ENCODE measurements at regions not wholly inside any gene's neighbourhood (a gene's known extent, or its start where the extent isn't known, plus 50 kb on each side); places are given as distances from the start of the nearest gene placed in this dataset.

DNA sequence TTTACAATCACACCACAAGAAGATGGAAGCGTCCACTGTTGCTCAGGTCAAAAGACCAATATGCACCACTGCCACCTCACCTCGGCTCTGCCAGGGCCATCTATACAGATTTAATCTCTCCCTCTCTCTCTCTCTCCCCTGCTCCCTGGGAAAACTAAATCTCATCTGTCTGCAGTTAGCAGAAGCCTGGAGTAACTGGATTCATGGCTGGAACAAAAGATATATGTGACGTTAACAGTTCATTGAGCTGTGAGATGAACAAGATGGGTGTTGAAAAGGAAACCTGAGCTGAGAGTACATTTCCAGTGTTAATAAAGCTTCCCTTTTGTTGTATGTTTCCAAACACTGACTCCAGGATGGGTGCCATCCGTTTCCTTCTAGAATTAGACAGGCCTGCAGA, 369.7 kb downstream of the CDK5RAP2 start:
- H3K36me3 Mint-ChIP-seq: no peaks in the 10 kb centered on the region
- ATAC-seq: no peak
- peaks cover 12% of the 10 kb centered on the region for H3K27me3 Mint-ChIP-seq
- H3K27ac Mint-ChIP-seq: no peak overlapping the region
- no peaks in the 10 kb centered on the region for H3K4me1 Mint-ChIP-seq
- no peak overlapping the region for H3K4me3 Mint-ChIP-seq
- H3K9me3 Mint-ChIP-seq: no peaks in the 10 kb centered on the region

GRCh38 chr9:120202856-120203654, 376.9 kb downstream of the CDK5RAP2 start:
- Mint-ChIP-seq H3K27me3 (no peaks in the 10 kb centered on the region), H3K9me3 (peaks cover 3% of the 10 kb centered on the region), H3K4me3 (no peak overlapping the region), H3K4me1 (no peaks in the 10 kb centered on the region), H3K27ac (no peak overlapping the region), H3K36me3 (no peaks in the 10 kb centered on the region)
- no peak for ATAC-seq

GRCh38 chr9:120198027-120198426, 381.9 kb downstream of the CDK5RAP2 start:
- H3K4me3 Mint-ChIP-seq: no peak overlapping the region
- no peak for ATAC-seq
- H3K36me3 Mint-ChIP-seq: no peaks in the 10 kb centered on the region
- H3K27me3 Mint-ChIP-seq: no peaks in the 10 kb centered on the region
- peaks cover 3% of the 10 kb centered on the region for H3K9me3 Mint-ChIP-seq
- no peak overlapping the region for H3K27ac Mint-ChIP-seq
- H3K4me1 Mint-ChIP-seq: no peaks in the 10 kb centered on the region

GRCh38 chr9:120197605-120198004, 382.4 kb downstream of the CDK5RAP2 start:
- H3K36me3 Mint-ChIP-seq: no peaks in the 10 kb centered on the region
- no peak overlapping the region for H3K27ac Mint-ChIP-seq
- H3K9me3 Mint-ChIP-seq: peaks cover 3% of the 10 kb centered on the region
- H3K4me1 Mint-ChIP-seq: no peaks in the 10 kb centered on the region
- no peak overlapping the region for H3K4me3 Mint-ChIP-seq
- H3K27me3 Mint-ChIP-seq: no peaks in the 10 kb centered on the region
- no peak for ATAC-seq

DNA sequence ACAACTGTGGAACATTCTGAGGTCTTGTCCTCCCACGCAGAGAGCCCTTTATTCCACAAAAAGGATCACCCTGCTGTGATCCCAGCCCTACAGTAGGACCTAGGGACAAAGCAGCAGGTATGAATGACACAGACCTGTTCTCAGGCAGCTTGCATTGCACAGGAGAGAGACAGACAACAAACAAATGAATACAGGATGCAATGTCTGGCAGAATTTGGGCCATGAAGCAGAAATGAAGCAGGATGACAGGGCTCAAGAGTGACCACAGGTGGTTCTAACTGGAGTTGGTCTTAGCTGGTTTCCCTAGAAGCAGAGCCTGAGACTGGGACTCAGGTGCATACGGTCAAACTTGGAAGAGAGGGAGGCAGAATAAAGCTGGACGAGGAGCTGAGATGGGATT, 388.8 kb downstream of the CDK5RAP2 start:
- H3K9me3 Mint-ChIP-seq: no peaks in the 10 kb centered on the region
- no peaks in the 10 kb centered on the region for H3K4me1 Mint-ChIP-seq
- H3K36me3 Mint-ChIP-seq: no peaks in the 10 kb centered on the region
- ATAC-seq: no peak
- H3K27me3 Mint-ChIP-seq: no peaks in the 10 kb centered on the region
- H3K27ac Mint-ChIP-seq: no peak overlapping the region
- H3K4me3 Mint-ChIP-seq: no peak overlapping the region

DNA sequence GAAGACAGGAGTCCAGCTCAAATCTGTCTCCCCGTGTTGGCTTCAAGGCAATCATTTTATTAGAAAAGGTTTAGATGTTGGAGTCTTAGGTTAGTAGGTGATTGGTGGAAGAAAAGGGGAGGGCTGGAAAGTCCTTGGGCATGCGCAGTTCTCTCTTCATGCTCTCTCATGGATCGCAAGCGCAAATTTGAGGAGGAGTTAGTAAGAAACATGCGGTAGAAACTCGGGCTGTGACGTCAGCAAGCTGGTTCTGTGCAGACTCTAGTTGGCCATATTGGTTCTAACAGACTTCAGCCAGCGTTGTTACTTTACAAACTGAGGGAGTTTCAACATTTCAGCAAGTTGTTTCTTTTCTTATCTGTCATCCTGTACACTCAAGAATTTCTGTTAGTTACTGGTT, 392.2 kb downstream of the CDK5RAP2 start:
- Mint-ChIP-seq H3K4me3 (no peak overlapping the region), H3K9me3 (peaks cover 4% of the 10 kb centered on the region), H3K36me3 (no peaks in the 10 kb centered on the region), H3K27ac (no peak overlapping the region), H3K4me1 (no peaks in the 10 kb centered on the region), H3K27me3 (peaks cover 15% of the 10 kb centered on the region)
- ATAC-seq: no peak

DNA sequence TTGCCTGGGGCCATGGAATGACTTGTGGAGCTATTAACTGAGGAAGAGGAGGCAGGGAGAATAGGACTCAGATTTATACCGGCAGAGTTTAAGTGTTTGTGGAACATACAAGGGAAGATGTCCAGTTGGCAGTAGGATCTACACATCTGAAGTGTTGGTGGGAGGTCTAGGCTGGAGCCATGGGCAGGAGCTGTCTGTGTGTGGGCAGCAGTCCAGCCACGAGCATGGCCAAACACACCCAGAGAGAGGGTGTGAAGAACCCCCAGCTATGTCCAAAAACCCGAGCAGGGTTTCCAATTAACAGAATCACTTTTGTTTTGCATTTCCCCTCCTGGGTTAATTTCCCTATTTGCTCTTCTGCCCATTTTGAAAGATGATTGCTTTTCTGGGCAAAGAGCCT, 393.7 kb downstream of the CDK5RAP2 start:
- peaks cover 4% of the 10 kb centered on the region for H3K9me3 Mint-ChIP-seq
- H3K27ac Mint-ChIP-seq: no peak overlapping the region
- H3K36me3 Mint-ChIP-seq: no peaks in the 10 kb centered on the region
- no peak overlapping the region for H3K4me3 Mint-ChIP-seq
- no peak for ATAC-seq
- H3K27me3 Mint-ChIP-seq: peaks cover 15% of the 10 kb centered on the region
- H3K4me1 Mint-ChIP-seq: no peaks in the 10 kb centered on the region

DNA sequence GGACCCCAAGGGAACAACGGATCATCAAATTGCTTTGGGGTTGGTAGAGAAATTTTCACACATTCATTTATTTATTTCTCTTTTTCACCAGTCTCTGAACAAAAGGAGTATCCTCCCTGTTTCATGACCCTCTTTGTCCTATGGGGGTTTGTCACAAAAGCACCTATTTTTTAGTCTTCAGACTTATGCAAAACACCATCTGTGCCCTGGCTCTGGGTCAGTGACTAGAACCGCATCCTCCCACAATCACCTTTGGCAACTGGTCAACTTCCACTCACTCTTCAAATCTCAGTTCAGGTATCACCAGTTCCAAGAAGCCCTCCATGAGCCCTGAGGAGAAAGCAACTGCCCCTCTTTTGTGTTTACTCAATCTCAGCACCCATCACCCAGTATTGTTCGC, 395.7 kb downstream of the CDK5RAP2 start:
- Mint-ChIP-seq H3K9me3 (peaks cover 4% of the 10 kb centered on the region), H3K27me3 (peaks cover 23% of the 10 kb centered on the region), H3K4me3 (no peak overlapping the region), H3K4me1 (no peaks in the 10 kb centered on the region), H3K36me3 (no peaks in the 10 kb centered on the region), H3K27ac (no peak overlapping the region)
- no peak for ATAC-seq

GRCh38 chr9:120183615-120184014, 396.4 kb downstream of the CDK5RAP2 start:
- peaks cover 4% of the 10 kb centered on the region for H3K9me3 Mint-ChIP-seq
- no peaks in the 10 kb centered on the region for H3K4me1 Mint-ChIP-seq

DNA sequence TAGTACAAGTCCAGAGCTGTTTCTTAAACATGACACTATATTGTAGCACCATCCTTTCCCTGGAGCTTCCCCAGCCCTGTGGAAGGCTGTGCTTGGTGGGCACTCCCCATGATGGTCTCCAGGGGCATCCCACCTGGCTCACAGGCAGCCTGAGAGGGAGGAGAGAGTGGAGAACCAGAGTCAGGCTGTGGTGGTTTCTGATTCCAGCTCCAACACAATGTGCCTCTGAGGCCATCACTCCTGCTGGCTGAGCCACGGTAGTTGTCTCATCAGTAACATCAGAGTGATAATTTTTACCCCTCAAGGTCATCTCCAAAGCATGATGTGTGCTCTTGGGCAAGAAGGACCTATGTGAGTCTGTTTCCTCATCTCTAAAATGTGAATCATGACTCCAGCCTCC, 398.0 kb downstream of the CDK5RAP2 start:
- Mint-ChIP-seq H3K9me3 (peaks cover 8% of the 10 kb centered on the region), H3K27me3 (peaks cover 23% of the 10 kb centered on the region), H3K4me1 (no peaks in the 10 kb centered on the region), H3K36me3 (no peaks in the 10 kb centered on the region), H3K27ac (no peak overlapping the region), H3K4me3 (no peak overlapping the region)
- no peak for ATAC-seq

More at GRCh38 chr9:120183615-120184014, 396.4 kb downstream of the CDK5RAP2 start:
- H3K36me3 Mint-ChIP-seq: no peaks in the 10 kb centered on the region
- no peak overlapping the region for H3K27ac Mint-ChIP-seq
- H3K4me3 Mint-ChIP-seq: no peak overlapping the region
- no peak for ATAC-seq
- peaks cover 23% of the 10 kb centered on the region for H3K27me3 Mint-ChIP-seq

DNA sequence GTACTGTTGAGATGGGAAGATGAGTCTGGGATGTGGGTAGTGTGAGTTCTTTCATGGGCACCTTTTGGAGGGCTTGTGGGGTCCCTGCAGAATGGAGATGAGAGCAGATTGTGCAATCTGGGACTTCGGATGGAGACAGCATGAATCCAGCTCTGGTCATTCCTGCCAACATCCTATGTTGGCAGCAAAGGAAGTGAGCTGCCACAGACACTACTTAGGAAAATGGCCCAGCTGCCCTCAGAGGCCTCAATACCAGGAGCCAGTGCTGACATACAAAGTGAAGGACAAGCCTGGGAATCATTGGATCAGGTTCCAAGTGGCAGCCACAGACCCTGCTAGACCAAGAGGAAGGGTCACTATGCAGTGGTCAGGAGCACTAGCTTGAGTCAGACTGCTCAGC, 402.8 kb downstream of the CDK5RAP2 start:
- H3K4me1 Mint-ChIP-seq: no peaks in the 10 kb centered on the region
- no peaks in the 10 kb centered on the region for H3K36me3 Mint-ChIP-seq
- no peak overlapping the region for H3K4me3 Mint-ChIP-seq
- peaks cover 9% of the 10 kb centered on the region for H3K27me3 Mint-ChIP-seq
- ATAC-seq: no peak
- H3K9me3 Mint-ChIP-seq: peaks cover 6% of the 10 kb centered on the region
- no peak overlapping the region for H3K27ac Mint-ChIP-seq

DNA sequence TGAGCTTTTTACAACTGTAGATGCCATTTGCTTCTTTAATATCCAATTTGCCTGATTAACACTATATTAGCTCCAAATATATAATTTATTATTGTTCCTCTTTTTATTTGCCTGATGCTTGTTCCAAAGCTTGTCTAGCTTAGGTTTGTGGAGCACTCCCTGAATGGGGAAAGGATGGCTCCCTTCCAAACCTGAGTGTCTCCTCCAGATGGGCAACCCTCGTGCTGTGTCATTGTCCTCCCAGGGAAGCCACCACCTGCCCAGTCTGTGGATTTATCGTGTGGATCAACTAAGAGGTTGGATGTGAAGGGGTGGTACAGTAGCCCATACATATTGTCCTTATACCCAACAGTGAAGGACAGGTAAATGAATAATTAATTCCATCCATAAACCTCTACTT, 404.9 kb downstream of the CDK5RAP2 start:
- H3K4me3 Mint-ChIP-seq: no peak overlapping the region
- H3K4me1 Mint-ChIP-seq: no peaks in the 10 kb centered on the region
- H3K27ac Mint-ChIP-seq: no peak overlapping the region
- H3K27me3 Mint-ChIP-seq: peaks cover 19% of the 10 kb centered on the region
- no peak for ATAC-seq
- H3K36me3 Mint-ChIP-seq: no peaks in the 10 kb centered on the region
- H3K9me3 Mint-ChIP-seq: peaks cover 9% of the 10 kb centered on the region

DNA sequence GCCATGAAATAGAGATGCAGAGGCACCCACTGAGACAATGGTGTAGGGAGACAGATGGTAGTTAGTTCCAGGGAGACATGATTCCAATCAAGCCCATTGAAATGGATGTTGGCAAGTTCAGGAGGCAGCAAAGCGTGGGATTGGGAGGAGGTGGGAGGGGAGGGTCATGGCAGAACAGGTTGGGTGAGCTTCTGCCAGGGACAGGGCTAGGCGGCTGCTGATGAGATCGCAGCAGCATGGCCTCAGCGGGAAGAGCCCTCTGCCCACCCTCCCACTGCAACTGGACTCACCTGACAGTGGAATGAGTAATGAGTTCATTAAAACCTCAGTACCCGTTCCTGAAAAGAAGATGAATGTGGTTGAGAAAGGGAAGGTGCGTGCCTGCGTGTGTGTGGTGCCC, 418.2 kb downstream of the CDK5RAP2 start:
- Mint-ChIP-seq H3K36me3 (no peaks in the 10 kb centered on the region), H3K9me3 (peaks cover 8% of the 10 kb centered on the region), H3K27ac (no peak overlapping the region), H3K4me1 (no peaks in the 10 kb centered on the region), H3K27me3 (no peaks in the 10 kb centered on the region), H3K4me3 (no peak overlapping the region)
- ATAC-seq: no peak

DNA sequence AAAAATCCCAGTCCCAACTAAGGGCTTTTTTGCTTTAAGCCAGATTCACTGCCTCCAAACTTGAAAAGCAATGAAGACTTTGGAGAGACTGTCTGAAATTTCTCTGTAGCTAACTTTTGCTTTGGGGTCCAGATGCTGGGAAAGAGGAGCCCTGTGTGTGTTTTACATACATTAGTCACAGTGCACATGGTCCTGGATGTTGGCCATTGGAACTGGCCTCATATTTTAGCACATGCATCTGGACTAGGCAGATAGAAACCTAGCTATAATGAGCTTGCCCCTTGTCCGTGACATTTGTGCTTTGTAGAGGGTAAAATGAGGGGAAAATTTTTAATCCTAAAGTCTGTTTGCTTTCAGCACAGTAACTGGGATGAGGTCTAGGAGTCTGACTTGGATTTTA, 421.7 kb downstream of the CDK5RAP2 start:
- Mint-ChIP-seq H3K4me3 (no peak overlapping the region), H3K27me3 (no peaks in the 10 kb centered on the region), H3K4me1 (no peaks in the 10 kb centered on the region), H3K27ac (no peak overlapping the region), H3K9me3 (peaks cover 12% of the 10 kb centered on the region), H3K36me3 (no peaks in the 10 kb centered on the region)
- no peak for ATAC-seq

GRCh38 chr9:120156376-120156775, 423.6 kb downstream of the CDK5RAP2 start:
- H3K27ac Mint-ChIP-seq: no peak overlapping the region
- H3K4me3 Mint-ChIP-seq: no peak overlapping the region
- ATAC-seq: no peak
- H3K4me1 Mint-ChIP-seq: no peaks in the 10 kb centered on the region
- no peaks in the 10 kb centered on the region for H3K36me3 Mint-ChIP-seq
- peaks cover 10% of the 10 kb centered on the region for H3K9me3 Mint-ChIP-seq
- H3K27me3 Mint-ChIP-seq: no peaks in the 10 kb centered on the region

DNA sequence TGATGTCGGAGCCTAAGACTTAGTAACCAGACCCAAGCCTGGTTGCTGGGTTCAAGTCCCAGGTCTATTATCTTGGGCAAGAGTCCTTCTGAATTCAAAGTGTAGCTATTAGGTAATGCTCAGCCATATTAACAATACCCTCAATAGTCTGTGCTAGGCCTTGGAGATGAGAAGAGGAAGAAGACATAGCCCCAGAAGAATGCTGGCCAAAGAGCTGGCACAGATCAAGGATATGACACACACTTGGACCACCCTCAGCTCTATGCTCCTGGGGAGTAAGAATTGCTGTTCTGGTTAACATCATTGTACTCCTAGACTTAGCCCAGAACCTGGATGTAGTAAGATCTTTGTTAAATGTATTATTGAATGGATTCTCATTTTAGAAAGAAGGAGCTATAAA, 426.7 kb downstream of the CDK5RAP2 start:
- H3K27ac Mint-ChIP-seq: no peak overlapping the region
- H3K27me3 Mint-ChIP-seq: no peaks in the 10 kb centered on the region
- H3K36me3 Mint-ChIP-seq: no peaks in the 10 kb centered on the region
- no peak overlapping the region for H3K4me3 Mint-ChIP-seq
- ATAC-seq: no peak
- H3K9me3 Mint-ChIP-seq: peaks cover 3% of the 10 kb centered on the region
- H3K4me1 Mint-ChIP-seq: no peaks in the 10 kb centered on the region

Data from stimulated activated memory B cell treated with anti-CD40 and anti-IgM and Interleukin-4, amounts not matched to agents 10 μg/mL and 1 μg/mL and 100 μg/mL, for 72 hours (primary cell).